SIG-M5 treated with dmso at 0.1 percent for 504 hours (cell line): ENCODE measurements at regions not wholly inside any gene's neighbourhood (a gene's known extent, or its start where the extent isn't known, plus 50 kb on each side); places are given as distances from the start of the nearest gene placed in this dataset.
A peak's percentile ranks its signal among the peaks of the same experiment; 100 is the strongest.
"Not testable (repeated sequence)": the region's sequence is repeated elsewhere in the genome, so short reads cannot be mapped to it uniquely, and the experiment has no call there.

Experiments used
- DNase-seq: peaks from one replicate; lab custom pipeline; 2025; ENCODE audit not compliant: unreplicated experiment; lab: John Stamatoyannopoulos, UW

GRCh38 chr1:190809312-190809711 lies 331.6 kb upstream of the BRINP3 start:
- no peak for DNase-seq

- no peak for DNase-seq
Measured at GRCh38 chr1:190812996-190813395, 335.3 kb upstream of the BRINP3 start.

- no peak for DNase-seq
Measured at GRCh38 chr1:190832511-190832910, 354.8 kb upstream of the BRINP3 start.

- no peak for DNase-seq
Measured at GRCh38 chr1:190835658-190836057, 358.0 kb upstream of the BRINP3 start.

- not testable (repeated sequence) for DNase-seq
Measured at GRCh38 chr1:190837200-190837599, 359.5 kb upstream of the BRINP3 start.

- DNase-seq: no peak
Measured at GRCh38 chr1:190837888-190838287, 360.2 kb upstream of the BRINP3 start.

GRCh38 chr1:190847166-190847565 lies 369.5 kb upstream of the BRINP3 start:
- peak; percentile 17 for DNase-seq

GRCh38 chr1:190849346-190849745 lies 371.7 kb upstream of the BRINP3 start:
- DNase-seq: no peak

GRCh38 chr1:190852611-190853010 lies 374.9 kb upstream of the BRINP3 start:
- DNase-seq: no peak

- DNase-seq: no peak
Measured at GRCh38 chr1:190858140-190858539, 380.5 kb upstream of the BRINP3 start.

GRCh38 chr1:190864013-190864641 lies 386.5 kb upstream of the BRINP3 start:
- DNase-seq: no peak

GRCh38 chr1:190880352-190880751 lies 402.7 kb upstream of the BRINP3 start:
- DNase-seq: no peak

- DNase-seq: no peak
Measured at GRCh38 chr1:190881064-190881463, 403.4 kb upstream of the BRINP3 start.

GRCh38 chr1:190897233-190897632 lies 419.6 kb upstream of the BRINP3 start:
- DNase-seq: no peak

- no peak for DNase-seq
Measured at GRCh38 chr1:190904091-190904695, 426.5 kb upstream of the BRINP3 start.

- no peak for DNase-seq
Measured at GRCh38 chr1:190906206-190906725, 428.6 kb upstream of the BRINP3 start.

GRCh38 chr1:190908246-190908645 lies 430.6 kb upstream of the BRINP3 start:
- DNase-seq: no peak

- no peak for DNase-seq
Measured at GRCh38 chr1:190908691-190909090, 431.0 kb upstream of the BRINP3 start.

GRCh38 chr1:190935925-190936324 lies 458.3 kb upstream of the BRINP3 start:
- DNase-seq: no peak

- no peak for DNase-seq
Measured at GRCh38 chr1:190936337-190936736, 458.7 kb upstream of the BRINP3 start.

GRCh38 chr1:190940951-190941350 lies 463.3 kb upstream of the BRINP3 start:
- DNase-seq: no peak

GRCh38 chr1:190942475-190942874 lies 464.8 kb upstream of the BRINP3 start:
- no peak for DNase-seq

- not testable (repeated sequence) for DNase-seq
Measured at GRCh38 chr1:190943722-190944121, 466.1 kb upstream of the BRINP3 start.
